ENCODE measurements at regions not wholly inside any gene's neighbourhood (a gene's known extent, or its start where the extent isn't known, plus 50 kb on each side); places are given as distances from the start of the nearest gene placed in this dataset.
A peak's percentile ranks its signal among the peaks of the same experiment; 100 is the strongest.
"Not testable (repeated sequence)": the region's sequence is repeated elsewhere in the genome, so short reads cannot be mapped to it uniquely, and the experiment has no call there.

- no peak overlapping the region for H3K27ac Mint-ChIP-seq
- DNase-seq (peak in 1 of 2 donors; percentile 67), ATAC-seq (peak; percentile 86 to 91 (median 90))
- WGBS (ENCODE audit: insufficient coverage): 5% methylated on average over 55 of the region's 55 CpGs
- Histone ChIP-seq H3K36me3 (ENCODE audit: control insufficient read depth, insufficient read depth, low read length) (no peaks in the 10 kb centered on the region), H3K4me1 (ENCODE audit: control insufficient read depth, insufficient read depth, low read length) (peaks cover 13% of the 10 kb centered on the region), H3K4me3 (ENCODE audit: low read length) (peak overlapping the region; percentile 35), H3K9me3 (ENCODE audit: control insufficient read depth, insufficient read depth, low read length) (no peaks in the 10 kb centered on the region), H3K27me3 (ENCODE audit: control insufficient read depth, insufficient read depth, low read length) (no peaks in the 10 kb centered on the region), H3K27ac (ENCODE audit: low read length) (no peak overlapping the region)
- H3K4me3 Mint-ChIP-seq: peak overlapping the region; percentile 68
- intact Hi-C loops (cut with micrococcal nuclease): no loop called here
- TF ChIP-seq CTCF (IDR thresholded peaks at IDR 0.05): no peak
- H3K4me1 Mint-ChIP-seq: peaks cover 13 to 15% of the 10 kb centered on the region in 2 donors
- H3K9me3 Mint-ChIP-seq: no peaks in the 10 kb centered on the region
- peaks cover 11 to 14% of the 10 kb centered on the region in 2 donors for H3K27me3 Mint-ChIP-seq (ENCODE audit: low read depth in 2 of 2)
- H3K36me3 Mint-ChIP-seq: no peaks in the 10 kb centered on the region
These were observed 60.6 kb upstream of the MSMB start for GRCh38 chr10:46106410-46107255.

- H3K9me3 Mint-ChIP-seq; H3K4me3 Mint-ChIP-seq; intact Hi-C loops (cut with micrococcal nuclease): not testable (repeated sequence)
These were observed 62.1 kb upstream of the MSMB start for GRCh38 chr10:46108158-46108499.

DNA sequence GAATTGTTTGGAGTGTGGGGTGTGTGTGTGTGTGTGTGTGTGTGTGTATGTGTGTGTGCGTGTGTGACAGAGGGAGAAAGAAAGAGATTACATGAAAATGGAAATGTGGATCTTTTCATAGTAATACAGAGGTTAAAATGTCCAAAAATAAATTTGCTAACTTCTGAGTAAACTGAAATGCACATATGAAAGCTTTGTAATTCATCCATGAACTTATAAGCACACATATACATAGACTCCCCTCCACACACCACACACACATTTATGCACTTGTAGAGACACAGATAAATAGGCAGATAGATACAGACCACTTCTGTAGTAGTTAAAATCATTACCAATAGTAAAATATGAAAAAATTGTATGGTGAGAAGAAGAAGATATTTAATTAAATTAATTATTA lies 108.2 kb upstream of the MSMB start:
- H3K4me3 Mint-ChIP-seq; H3K4me3 ChIP-seq (ENCODE audit: low read length); ATAC-seq; H3K27me3 Mint-ChIP-seq (ENCODE audit: low read depth in 2 of 2); DNase-seq; H3K9me3 ChIP-seq (ENCODE audit: control insufficient read depth, insufficient read depth, low read length); H3K27me3 ChIP-seq (ENCODE audit: control insufficient read depth, insufficient read depth, low read length); H3K36me3 ChIP-seq (ENCODE audit: control insufficient read depth, insufficient read depth, low read length); H3K27ac ChIP-seq (ENCODE audit: low read length); H3K36me3 Mint-ChIP-seq; H3K27ac Mint-ChIP-seq; H3K4me1 Mint-ChIP-seq; H3K4me1 ChIP-seq (ENCODE audit: control insufficient read depth, insufficient read depth, low read length); intact Hi-C loops (cut with micrococcal nuclease); H3K9me3 Mint-ChIP-seq: not testable (repeated sequence)
- WGBS (ENCODE audit: insufficient coverage): no CpG with 5 or more reads among the region's 1 CpG

More at GRCh38 chr10:46108158-46108499, 62.1 kb upstream of the MSMB start:
- 87% methylated on average over 4 of the region's 5 CpGs for WGBS (ENCODE audit: insufficient coverage)
- H3K27ac Mint-ChIP-seq; H3K36me3 Mint-ChIP-seq; DNase-seq; H3K4me3 ChIP-seq (ENCODE audit: low read length); H3K9me3 ChIP-seq (ENCODE audit: control insufficient read depth, insufficient read depth, low read length); H3K27ac ChIP-seq (ENCODE audit: low read length); H3K27me3 ChIP-seq (ENCODE audit: control insufficient read depth, insufficient read depth, low read length); ATAC-seq; H3K36me3 ChIP-seq (ENCODE audit: control insufficient read depth, insufficient read depth, low read length): not testable (repeated sequence)
- peaks cover 13% of the 10 kb centered on the region for H3K4me1 ChIP-seq (ENCODE audit: control insufficient read depth, insufficient read depth, low read length)
- Mint-ChIP-seq H3K4me1 (peaks cover 13 to 15% of the 10 kb centered on the region in 2 donors), H3K27me3 (ENCODE audit: low read depth in 2 of 2) (peaks cover 11 to 14% of the 10 kb centered on the region in 2 donors)

- H3K36me3 ChIP-seq (ENCODE audit: control insufficient read depth, insufficient read depth, low read length); H3K27ac Mint-ChIP-seq; H3K4me3 Mint-ChIP-seq; H3K9me3 ChIP-seq (ENCODE audit: control insufficient read depth, insufficient read depth, low read length); H3K4me3 ChIP-seq (ENCODE audit: low read length); H3K4me1 ChIP-seq (ENCODE audit: control insufficient read depth, insufficient read depth, low read length); DNase-seq; H3K4me1 Mint-ChIP-seq; H3K27me3 Mint-ChIP-seq (ENCODE audit: low read depth in 2 of 2); H3K36me3 Mint-ChIP-seq; H3K9me3 Mint-ChIP-seq; H3K27me3 ChIP-seq (ENCODE audit: control insufficient read depth, insufficient read depth, low read length); intact Hi-C loops (cut with micrococcal nuclease); ATAC-seq; H3K27ac ChIP-seq (ENCODE audit: low read length): not testable (repeated sequence)
- WGBS (ENCODE audit: insufficient coverage): 100% methylated on average over 2 of the region's 2 CpGs
These were observed 108.6 kb upstream of the MSMB start for GRCh38 chr10:46154683-46155082.

- H3K4me3 ChIP-seq (ENCODE audit: low read length); H3K27me3 ChIP-seq (ENCODE audit: control insufficient read depth, insufficient read depth, low read length); H3K36me3 ChIP-seq (ENCODE audit: control insufficient read depth, insufficient read depth, low read length); DNase-seq; H3K27me3 Mint-ChIP-seq (ENCODE audit: low read depth in 2 of 2); H3K36me3 Mint-ChIP-seq; H3K27ac Mint-ChIP-seq; H3K9me3 ChIP-seq (ENCODE audit: control insufficient read depth, insufficient read depth, low read length); H3K27ac ChIP-seq (ENCODE audit: low read length); H3K4me3 Mint-ChIP-seq; H3K4me1 ChIP-seq (ENCODE audit: control insufficient read depth, insufficient read depth, low read length); intact Hi-C loops (cut with micrococcal nuclease); H3K4me1 Mint-ChIP-seq; H3K9me3 Mint-ChIP-seq; ATAC-seq: not testable (repeated sequence)
These were observed 110.8 kb upstream of the MSMB start for GRCh38 chr10:46156866-46157265.

Measured in natural killer cell (primary cell).